GM12878 (cell line): ENCODE measurements at regions not wholly inside any gene's neighbourhood (a gene's known extent, or its start where the extent isn't known, plus 50 kb on each side); places are given as distances from the start of the nearest gene placed in this dataset.

ENCODE experiments used
- ATAC-seq: fragments of 200-7000 bp; cut with Tn5 transposase; 3 replicates; pipeline ENCODE4 v1.9.1; 2020; ENCODE audit warnings: mild to moderate bottlenecking, moderate library complexity
- BruUV-seq: library from RNA; stranded (reverse); fragments of 400-500 nt; replicated peaks from 2 replicates; lab custom pipeline; 2021; lab: Mats Ljungman, UMichigan
- CTCF ChIA-PET: fragments of 300-600 bp; sonication (Branson Sonifier 250); formaldehyde crosslinking; extraction: SDS; loops from one replicate; lab custom pipeline; 2021; ENCODE audit warnings: inconsistent platforms; lab: Yijun Ruan, JAX
- POLR2A ChIA-PET: fragments of 350-600 bp; formaldehyde crosslinking; extraction: SDS; loops from one replicate; lab custom pipeline; 2021; ENCODE audit warnings: inconsistent platforms; lab: Charles Lee
- RAD21 ChIA-PET: fragments of 300-600 bp; sonication (Branson Sonifier 250); formaldehyde crosslinking; loops from one replicate; lab custom pipeline; 2023; ENCODE audit warnings: antibody characterized with exemption; ENCODE audit not compliant: unreplicated experiment; lab: Charles Lee
- SMC1A ChIA-PET: fragments of 300-600 bp; sonication (Branson Sonifier 250); formaldehyde crosslinking; loops from one replicate; lab custom pipeline; 2023; ENCODE audit not compliant: unreplicated experiment, uncharacterized antibody; lab: Charles Lee
- DNase-seq: peaks from one replicate; pipeline ENCODE4 v3.0.0-alpha.2; 2011; ENCODE audit warnings: low read depth, low spot score
- FAIRE-seq: peaks from 3 replicates; lab custom pipeline; 2011; peaks lifted over from hg19 to GRCh38; lab: Jason Lieb, UNC
- H2AFZ ChIP-seq: 2 replicates; pipeline ENCODE4 v1.6.0; 2011; ENCODE audit warnings: low read depth, low read length, control low read depth; ENCODE audit not compliant: control insufficient read depth
- H3K27ac ChIP-seq: 2 replicates; pipeline ENCODE4 v1.5.1; 2011; ENCODE audit warnings: control low read depth; ENCODE audit not compliant: control insufficient read depth, insufficient read depth
- H3K27me3 ChIP-seq, 2 experiments: replicated peaks in 1 of 2; 2 replicates each; pipeline versions ENCODE4 v1.6.0 to v1.6.1; 2011; ENCODE audit warnings: low read length in 1 of 2; ENCODE audit not compliant: control insufficient read depth in 2 of 2, insufficient read depth in 2 of 2
- H3K36me3 ChIP-seq, 2 experiments: 2 replicates each; pipeline ENCODE4 v1.5.1; 2011; ENCODE audit warnings: low read length in 1 of 2; ENCODE audit not compliant: control insufficient read depth in 2 of 2, insufficient read depth in 2 of 2
- H3K4me1 ChIP-seq: 2 replicates; pipeline ENCODE4 v1.6.1; 2011; ENCODE audit warnings: mild to moderate bottlenecking, low read length, moderate library complexity, mixed read lengths; ENCODE audit not compliant: control insufficient read depth, insufficient read depth
- H3K4me2 ChIP-seq: 2 replicates; pipeline ENCODE4 v1.6.0; 2011; ENCODE audit warnings: control low read depth; ENCODE audit not compliant: control insufficient read depth, insufficient read depth
- H3K4me3 ChIP-seq: fragments of 200-600 bp; sonication (generic); 2 replicates; pipeline ENCODE4 v1.5.1; 2016
- H3K79me2 ChIP-seq: 2 replicates; pipeline ENCODE4 v1.6.0; 2011; ENCODE audit warnings: low read length; ENCODE audit not compliant: control insufficient read depth, insufficient read depth
- H3K9ac ChIP-seq: 2 replicates; pipeline ENCODE4 v1.8.0; 2011; ENCODE audit warnings: low read length, control low read depth, mixed read lengths; ENCODE audit not compliant: control insufficient read depth, insufficient read depth
- H3K9me3 ChIP-seq: replicated peaks from 3 replicates; pipeline ENCODE4 v1.5.1; 2011; ENCODE audit warnings: mild to moderate bottlenecking, low read length; ENCODE audit not compliant: control insufficient read depth, insufficient read depth
- H4K20me1 ChIP-seq: 2 replicates; pipeline ENCODE4 v1.6.0; 2011; ENCODE audit not compliant: control insufficient read depth, insufficient read depth
- E2F4 ChIP-seq: IDR thresholded peaks from 2 replicates; pipeline ENCODE4 v1.6.1; 2012; ENCODE audit warnings: low read depth, low read length, improper control_type of control experiment
- IRF5 ChIP-seq: fragments of 450-650 bp; IDR thresholded peaks from 2 replicates; pipeline ENCODE4 v1.6.1; 2017; ENCODE audit warnings: borderline replicate concordance
- JUNB ChIP-seq: IDR thresholded peaks from 2 replicates; pipeline ENCODE4 v1.6.1; 2016; ENCODE audit warnings: antibody characterized with exemption, mild to moderate bottlenecking
- MEF2B ChIP-seq: fragments of 450-650 bp; IDR thresholded peaks from 2 replicates; pipeline ENCODE4 v1.6.1; 2018; ENCODE audit warnings: mild to moderate bottlenecking, moderate library complexity; ENCODE audit not compliant: partially characterized antibody, poor library complexity, severe bottlenecking
- PAX8 ChIP-seq: fragments of 450-650 bp; IDR thresholded peaks from 2 replicates; pipeline ENCODE4 v1.6.1; 2017; ENCODE audit warnings: mild to moderate bottlenecking, moderate library complexity
- RAD21 ChIP-seq: IDR thresholded peaks from 2 replicates; pipeline ENCODE4 v1.6.1; 2011; ENCODE audit warnings: mild to moderate bottlenecking, low read depth, low read length, moderate library complexity; ENCODE audit not compliant: insufficient read depth
- SUPT20H ChIP-seq: IDR thresholded peaks from 2 replicates; pipeline ENCODE4 v1.6.1; 2011; ENCODE audit warnings: low read depth, mild to moderate bottlenecking, low read length, moderate library complexity, borderline replicate concordance; ENCODE audit not compliant: control insufficient read depth
- WGBS: methylation state at CpG from one replicate; pipeline ENCODE4 v1.1.6; 2016; ENCODE audit warnings: low lambda C conversion rate; ENCODE audit not compliant: insufficient replicate concordance, insufficient coverage; ENCODE audit errors: missing lambda C conversion rate; 5-methylcytosine and 5-hydroxymethylcytosine counted together
- in situ Hi-C: fragments of 300-500 bp; cut with MboI; formaldehyde crosslinking; loops from 9 replicates; pipeline ENCODE4 v1.14.3; 2018; ENCODE audit warnings: mixed read lengths
- intact Hi-C: fragments of 100-400 bp; cut with micrococcal nuclease; formaldehyde crosslinking; loops from one replicate; pipeline ENCODE4 v1.14.2; 2022; ENCODE audit not compliant: unreplicated experiment

DNA sequence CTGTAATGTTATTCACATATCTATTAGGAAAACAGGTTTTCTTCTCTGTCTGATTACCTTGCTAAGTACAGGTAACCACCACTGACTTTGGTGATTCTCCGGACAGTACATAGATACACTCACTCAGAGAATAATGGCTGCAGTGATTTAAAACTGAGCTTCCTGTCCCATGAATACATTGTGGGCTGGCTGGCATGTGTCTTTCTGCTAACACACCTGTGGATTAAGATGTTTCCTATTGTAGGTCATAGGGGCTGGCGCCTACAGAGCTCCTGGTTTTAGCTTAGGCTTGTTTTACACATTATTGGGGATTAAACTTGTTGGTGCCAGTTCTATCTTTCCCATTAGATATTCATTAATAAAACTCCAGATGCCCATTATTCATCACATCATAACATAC, 102.7 kb upstream of the MEIS2 start:
- 31% methylated on average over 2 of the region's 2 CpGs for WGBS
- Histone ChIP-seq H3K9ac (no peak overlapping the region), H3K36me3 (no peaks in the 10 kb centered on the region), H3K79me2 (no peaks in the 10 kb centered on the region), H3K4me3 (no peak overlapping the region), H4K20me1 (no peaks in the 10 kb centered on the region), H2AFZ (no peak overlapping the region), H3K4me2 (no peak overlapping the region), H3K27me3 (no peaks in the 10 kb centered on the region), H3K9me3 (no peaks in the 10 kb centered on the region; the same call in 2 of the 3 replicates), H3K4me1 (no peaks in the 10 kb centered on the region), H3K27ac (no peak overlapping the region)
- TF ChIP-seq MEF2B (no peak), SUPT20H (no peak), PAX8 (no peak)
- in situ Hi-C loops: no loop called here
- ATAC-seq (no peak), FAIRE-seq (no peak), DNase-seq (no peak)
- SMC1A ChIA-PET: no interaction called here
- BruUV-seq: no TSS peak
- RAD21 ChIA-PET: no interaction called here
- CTCF ChIA-PET: no interaction called here
- POLR2A ChIA-PET: no interaction called here
- intact Hi-C loops: no loop called here

DNA sequence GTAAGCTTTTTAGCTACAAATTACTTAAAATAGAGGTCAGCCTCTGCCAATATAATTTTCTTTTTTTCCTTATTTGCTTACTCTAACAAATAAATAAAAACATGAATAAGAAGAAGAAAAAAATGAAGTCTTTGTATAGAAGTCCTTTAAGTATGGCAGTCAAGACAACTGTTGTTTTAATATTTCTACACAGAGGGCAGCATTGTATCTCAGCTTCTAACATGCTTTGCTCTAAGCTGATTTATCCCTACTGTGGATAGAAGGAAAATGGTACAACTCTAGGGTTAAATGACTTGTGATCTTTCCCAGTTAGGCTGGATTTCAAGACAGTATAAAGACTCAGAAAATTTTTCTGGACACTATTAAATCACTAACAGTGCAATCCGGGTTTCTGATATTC, 104.3 kb upstream of the MEIS2 start:
- TF ChIP-seq IRF5: no peak
- no peak for TF ChIP-seq JUNB
- no peak for TF ChIP-seq E2F4
- TF ChIP-seq RAD21: peak; percentile 3; the same call in 1 of the 2 replicates
- no peak overlapping the region for H2AFZ ChIP-seq
- H3K27ac ChIP-seq: no peak overlapping the region
- no peaks in the 10 kb centered on the region; the same call in 2 of the 3 replicates for H3K9me3 ChIP-seq
- DNase-seq: no peak
- no peaks in the 10 kb centered on the region for H4K20me1 ChIP-seq
- no peak for FAIRE-seq
- 85% methylated on average over 1 of the region's 1 CpG for WGBS
- ATAC-seq: 0 out of 3 replicates have a peak, but pooled peaks have one; percentile 36
- H3K4me3 ChIP-seq: no peak overlapping the region
- no TSS peak for BruUV-seq
- intact Hi-C loops: no loop called here
- ChIA-PET CTCF (interaction anchor here (0.7 kb wide), 1 partner anchor 55 kb away, joined by 3 read pairs; no protein-coding TSS in a partner anchor), RAD21 (no interaction called here), POLR2A (no interaction called here), SMC1A (no interaction called here)
- no peaks in the 10 kb centered on the region for H3K79me2 ChIP-seq
- no peaks in the 10 kb centered on the region for H3K4me1 ChIP-seq
- in situ Hi-C loops: no loop called here
- H3K27me3 ChIP-seq: no peaks in the 10 kb centered on the region
- no peaks in the 10 kb centered on the region for H3K36me3 ChIP-seq
- H3K4me2 ChIP-seq: no peak overlapping the region
- no peak overlapping the region for H3K9ac ChIP-seq
